VCaP (cell line): ENCODE measurements at regions not wholly inside any gene's neighbourhood (a gene's known extent, or its start where the extent isn't known, plus 50 kb on each side); places are given as distances from the start of the nearest gene placed in this dataset.
A peak's percentile ranks its signal among the peaks of the same experiment; 100 is the strongest.
"Not testable (repeated sequence)": the region's sequence is repeated elsewhere in the genome, so short reads cannot be mapped to it uniquely, and the experiment has no call there.

Experiments used
- H3K27ac ChIP-seq: fragments of 450-650 bp; 2 replicates; pipeline ENCODE4 v1.5.1; 2017
- TF ChIP-seq, protein P1 (sequence below): fragments of 450-650 bp; conservative IDR thresholded peaks from 2 replicates; pipeline ENCODE4 v1.5.1; 2017; ENCODE audit warnings: mild to moderate bottlenecking, moderate library complexity

DNA sequence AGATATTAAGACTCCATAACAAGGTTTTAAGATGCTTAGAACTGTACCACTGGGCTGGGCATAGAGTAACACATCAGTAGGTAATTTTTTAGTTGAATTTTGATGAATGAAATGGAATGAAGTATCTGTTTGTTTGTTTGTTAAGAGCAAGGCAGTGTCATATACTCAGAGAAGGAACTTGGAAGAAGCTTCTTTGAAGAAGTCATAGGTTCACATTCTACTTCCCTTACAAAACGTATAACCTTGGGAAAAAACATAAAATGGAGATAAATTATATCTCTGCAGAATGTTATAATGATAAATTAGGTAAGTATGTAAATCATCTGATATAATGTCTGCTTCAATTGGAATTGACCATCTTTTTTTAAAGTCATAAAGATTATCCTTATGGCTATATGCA lies 122.1 kb upstream of the SLC39A10 start:
- H3K27ac ChIP-seq = no peak overlapping the region
- TF ChIP-seq, protein P1, sequence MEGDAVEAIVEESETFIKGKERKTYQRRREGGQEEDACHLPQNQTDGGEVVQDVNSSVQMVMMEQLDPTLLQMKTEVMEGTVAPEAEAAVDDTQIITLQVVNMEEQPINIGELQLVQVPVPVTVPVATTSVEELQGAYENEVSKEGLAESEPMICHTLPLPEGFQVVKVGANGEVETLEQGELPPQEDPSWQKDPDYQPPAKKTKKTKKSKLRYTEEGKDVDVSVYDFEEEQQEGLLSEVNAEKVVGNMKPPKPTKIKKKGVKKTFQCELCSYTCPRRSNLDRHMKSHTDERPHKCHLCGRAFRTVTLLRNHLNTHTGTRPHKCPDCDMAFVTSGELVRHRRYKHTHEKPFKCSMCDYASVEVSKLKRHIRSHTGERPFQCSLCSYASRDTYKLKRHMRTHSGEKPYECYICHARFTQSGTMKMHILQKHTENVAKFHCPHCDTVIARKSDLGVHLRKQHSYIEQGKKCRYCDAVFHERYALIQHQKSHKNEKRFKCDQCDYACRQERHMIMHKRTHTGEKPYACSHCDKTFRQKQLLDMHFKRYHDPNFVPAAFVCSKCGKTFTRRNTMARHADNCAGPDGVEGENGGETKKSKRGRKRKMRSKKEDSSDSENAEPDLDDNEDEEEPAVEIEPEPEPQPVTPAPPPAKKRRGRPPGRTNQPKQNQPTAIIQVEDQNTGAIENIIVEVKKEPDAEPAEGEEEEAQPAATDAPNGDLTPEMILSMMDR = no peak

DNA sequence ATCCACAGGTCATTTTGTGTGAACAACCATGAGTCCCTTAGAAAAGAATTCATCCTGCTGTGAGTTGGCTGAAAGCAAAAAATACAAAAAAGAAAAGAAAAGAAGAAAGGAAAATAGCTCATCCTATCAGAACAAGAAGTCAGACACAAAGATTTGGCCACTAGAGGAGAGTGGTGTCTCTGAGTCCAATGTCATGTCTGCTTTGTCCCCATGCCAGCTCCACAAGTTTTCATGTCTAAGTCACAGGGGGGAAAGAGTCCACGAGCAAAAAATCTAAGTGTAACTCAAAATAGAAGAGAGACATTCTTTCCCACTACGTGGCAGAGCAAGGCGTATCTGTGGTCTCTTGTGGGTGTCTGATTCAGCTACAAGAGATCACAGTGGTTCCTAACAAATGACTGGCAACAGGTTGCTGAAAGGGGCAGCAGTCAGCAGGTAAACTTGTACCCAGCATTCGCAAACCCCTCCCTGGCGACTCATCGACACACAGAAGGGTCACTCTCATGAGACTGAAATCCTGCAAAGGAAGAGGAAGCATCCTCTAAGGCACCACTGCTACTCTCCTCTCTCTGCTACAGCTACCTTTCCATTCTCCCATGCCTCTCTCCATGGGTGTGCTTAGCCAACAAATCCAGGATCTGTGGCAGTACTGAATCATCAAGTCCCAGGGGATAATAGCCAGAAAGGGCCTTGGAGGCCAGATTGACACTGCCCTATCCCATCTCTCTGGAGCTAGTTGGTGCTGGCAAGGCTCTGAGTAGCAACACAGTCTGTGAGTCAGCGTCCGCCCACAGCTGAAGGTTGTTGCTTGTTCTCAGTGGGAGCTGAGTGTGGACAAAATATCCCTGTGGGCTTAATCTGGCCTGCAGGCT lies 123.0 kb upstream of the SLC39A10 start:
- TF ChIP-seq, protein P1 = peak; percentile 28; the same call in 1 of the 2 replicates
- no peak overlapping the region; the same call in 1 of the 2 replicates for H3K27ac ChIP-seq

DNA sequence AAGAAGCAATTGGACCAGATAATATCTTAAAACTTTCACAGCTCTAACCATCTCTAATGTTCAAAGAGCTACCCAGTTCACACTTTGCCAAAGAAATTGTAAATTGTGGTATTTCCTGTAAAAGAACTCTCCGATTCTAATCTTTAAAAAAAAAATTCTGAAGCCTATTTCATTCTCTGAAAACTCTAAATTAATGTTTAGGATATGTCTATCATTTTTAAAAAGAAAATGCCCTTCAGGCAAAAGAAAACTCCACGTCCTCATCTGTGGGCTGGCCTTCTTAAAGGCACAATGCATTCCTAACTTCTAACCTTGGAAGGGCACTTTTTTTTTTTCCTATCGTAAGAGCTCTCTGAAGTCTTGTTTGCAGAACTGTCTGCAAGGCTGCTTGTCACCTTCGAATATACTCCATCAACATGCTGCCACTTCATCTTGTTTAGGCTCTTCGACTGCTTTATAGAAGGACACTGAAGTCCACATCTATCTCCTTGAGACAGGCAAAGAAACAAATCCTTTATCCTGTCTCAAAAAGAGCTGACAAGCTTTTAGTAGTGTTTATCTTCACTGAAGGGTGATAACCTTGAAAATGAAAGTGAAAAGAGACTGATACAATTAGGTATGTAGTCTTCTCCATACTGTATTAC lies 124.3 kb upstream of the SLC39A10 start:
- H3K27ac ChIP-seq = peak overlapping the region; percentile 37

DNA sequence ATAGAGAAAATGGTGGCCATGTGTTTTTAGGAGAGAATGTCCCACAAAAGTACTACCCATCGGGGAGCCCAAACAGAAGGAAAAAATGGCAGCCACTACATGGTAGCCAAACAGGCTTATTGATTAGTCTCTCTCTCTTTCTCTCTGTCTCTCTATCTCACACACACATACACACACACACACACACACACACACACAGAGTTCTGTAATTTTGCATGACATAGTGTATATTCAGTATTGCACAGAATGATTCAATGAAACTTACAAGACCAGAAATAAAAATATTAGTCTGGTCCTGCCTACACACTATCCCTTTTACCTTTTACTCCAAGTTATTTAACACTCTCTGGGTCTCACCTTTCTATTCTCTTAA lies 124.8 kb upstream of the SLC39A10 start:
- TF ChIP-seq, protein P1 = no peak
- peak overlapping the region; percentile 37 for H3K27ac ChIP-seq

More for the DNA sequence above, 124.3 kb upstream of the SLC39A10 start:
- TF ChIP-seq, protein P1 = no peak

DNA sequence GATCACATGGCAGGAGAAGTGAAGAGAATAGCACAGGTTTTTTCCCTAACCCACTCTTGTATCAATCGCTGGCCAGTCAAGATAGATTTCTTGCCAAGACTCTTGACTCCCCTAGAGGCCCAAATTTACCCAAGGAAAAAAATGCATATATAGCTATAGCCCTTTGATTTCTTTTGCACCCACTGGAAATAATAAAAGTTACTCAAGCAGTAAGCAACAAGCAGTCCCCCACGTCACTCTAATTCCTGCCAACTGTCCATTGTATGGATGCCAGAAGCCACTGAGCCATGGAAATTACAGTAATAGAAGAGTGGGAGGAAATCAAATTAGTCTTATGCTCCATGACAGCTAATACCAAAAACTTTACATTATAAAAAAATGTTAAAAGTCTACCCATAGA lies 125.3 kb upstream of the SLC39A10 start:
- peak overlapping the region; percentile 37 for H3K27ac ChIP-seq
- TF ChIP-seq, protein P1 = no peak; the same call in 1 of the 2 replicates

DNA sequence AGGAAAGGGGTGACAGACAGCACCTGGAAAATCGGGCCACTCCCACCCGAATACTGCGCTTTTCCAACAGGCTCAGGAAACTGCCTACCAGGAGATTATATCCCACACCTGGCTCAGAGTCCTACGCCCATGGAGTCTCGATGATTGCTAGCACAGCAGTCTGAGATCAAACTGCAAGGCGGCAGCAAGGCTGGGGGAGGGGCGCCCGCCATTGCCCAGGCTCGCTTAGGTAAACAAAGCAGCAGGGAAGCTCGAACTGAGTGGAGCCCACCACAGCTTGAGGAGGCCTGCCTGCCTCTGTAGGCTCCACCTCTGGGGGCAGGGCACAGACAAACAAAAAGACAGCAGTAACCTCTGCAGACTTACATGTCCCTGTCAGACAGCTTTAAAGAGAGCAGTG lies 133.8 kb upstream of the SLC39A10 start:
- H3K27ac ChIP-seq = not testable (repeated sequence)

DNA sequence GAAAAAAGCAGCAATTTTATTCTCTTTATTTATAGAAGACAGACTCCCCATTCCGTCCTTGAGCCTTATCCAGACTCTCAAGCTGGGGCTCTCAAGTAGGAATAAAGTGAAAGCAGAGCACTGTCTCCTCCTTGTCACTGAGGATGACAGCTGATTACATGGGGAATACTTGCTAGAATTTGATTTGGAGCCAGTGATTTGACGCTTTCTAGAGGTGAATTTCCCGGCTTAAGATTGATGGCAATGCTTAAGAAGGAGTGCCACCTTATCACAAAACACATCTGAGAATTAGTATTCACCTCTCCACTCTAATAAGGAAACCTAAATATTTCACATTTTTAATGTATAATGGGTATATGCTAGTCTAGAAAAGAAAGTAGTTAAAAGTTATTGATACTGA lies 135.4 kb upstream of the SLC39A10 start:
- TF ChIP-seq, protein P1 = no peak
- no peak overlapping the region for H3K27ac ChIP-seq
